GM23338 (cell line): ENCODE measurements at regions not wholly inside any gene's neighbourhood (a gene's known extent, or its start where the extent isn't known, plus 50 kb on each side); places are given as distances from the start of the nearest gene placed in this dataset.

Source experiments
- CREB1 ChIP-seq: fragments of 250-450 bp; sonication (Bioruptor Pico); IDR thresholded peaks from 2 replicates; pipeline ENCODE4 v1.5.0; 2020; ENCODE audit warnings: low read depth, mild to moderate bottlenecking, moderate library complexity
- CTCF ChIP-seq, 2 experiments: fragments of 200-600 bp in 1 of 2; sonication (generic) in 1 of 2; conservative IDR thresholded peaks; 2 replicates each; pipeline versions ENCODE4 v1.5.1 to v1.6.1; 2016 to 2017; ENCODE audit warnings: antibody characterized with exemption in 2 of 2, low read depth in 2 of 2, mild to moderate bottlenecking in 2 of 2, moderate library complexity in 1 of 2
- ETS1 ChIP-seq: IDR thresholded peaks from 2 replicates; pipeline ENCODE4 v1.6.1; 2016; ENCODE audit warnings: antibody characterized with exemption
- EZH2 ChIP-seq: fragments of 200-600 bp; sonication (generic); IDR thresholded peaks from one replicate; pipeline ENCODE4 v1.8.0; 2017; ENCODE audit warnings: antibody characterized with exemption, mild to moderate bottlenecking, low read depth; ENCODE audit not compliant: unreplicated experiment
- EZH2phosphoT487 ChIP-seq: fragments of 200-600 bp; sonication (generic); IDR thresholded peaks from one replicate; pipeline ENCODE4 v1.8.1; 2018; ENCODE audit warnings: antibody characterized with exemption; ENCODE audit not compliant: unreplicated experiment
- JUNB ChIP-seq: IDR thresholded peaks from one replicate; pipeline ENCODE4 v1.6.1; 2016; ENCODE audit warnings: antibody characterized with exemption; ENCODE audit not compliant: unreplicated experiment
- NANOG ChIP-seq: IDR thresholded peaks from 2 replicates; pipeline ENCODE4 v1.6.1; 2016; ENCODE audit warnings: antibody characterized with exemption, borderline replicate concordance
- POLR2AphosphoS5 ChIP-seq: IDR thresholded peaks from 2 replicates; pipeline ENCODE4 v1.6.1; 2016; ENCODE audit warnings: antibody characterized with exemption, low read depth
- REST ChIP-seq: IDR thresholded peaks from one replicate; pipeline ENCODE4 v1.6.1; 2018; ENCODE audit warnings: antibody characterized with exemption; ENCODE audit not compliant: unreplicated experiment
- STAT1 ChIP-seq: IDR thresholded peaks from one replicate; pipeline ENCODE4 v1.6.1; 2016; ENCODE audit warnings: antibody characterized with exemption; ENCODE audit not compliant: unreplicated experiment
- ZNF114 ChIP-seq: fragments of 250-450 bp; sonication (Bioruptor Pico); IDR thresholded peaks from 2 replicates; pipeline ENCODE4 v1.5.0; 2020; ENCODE audit warnings: mild to moderate bottlenecking, moderate library complexity
- ZNF331 ChIP-seq: fragments of 250-450 bp; sonication (Bioruptor Pico); IDR thresholded peaks from 2 replicates; pipeline ENCODE4 v1.5.0; 2020; ENCODE audit warnings: low read depth, mild to moderate bottlenecking, moderate library complexity

DNA sequence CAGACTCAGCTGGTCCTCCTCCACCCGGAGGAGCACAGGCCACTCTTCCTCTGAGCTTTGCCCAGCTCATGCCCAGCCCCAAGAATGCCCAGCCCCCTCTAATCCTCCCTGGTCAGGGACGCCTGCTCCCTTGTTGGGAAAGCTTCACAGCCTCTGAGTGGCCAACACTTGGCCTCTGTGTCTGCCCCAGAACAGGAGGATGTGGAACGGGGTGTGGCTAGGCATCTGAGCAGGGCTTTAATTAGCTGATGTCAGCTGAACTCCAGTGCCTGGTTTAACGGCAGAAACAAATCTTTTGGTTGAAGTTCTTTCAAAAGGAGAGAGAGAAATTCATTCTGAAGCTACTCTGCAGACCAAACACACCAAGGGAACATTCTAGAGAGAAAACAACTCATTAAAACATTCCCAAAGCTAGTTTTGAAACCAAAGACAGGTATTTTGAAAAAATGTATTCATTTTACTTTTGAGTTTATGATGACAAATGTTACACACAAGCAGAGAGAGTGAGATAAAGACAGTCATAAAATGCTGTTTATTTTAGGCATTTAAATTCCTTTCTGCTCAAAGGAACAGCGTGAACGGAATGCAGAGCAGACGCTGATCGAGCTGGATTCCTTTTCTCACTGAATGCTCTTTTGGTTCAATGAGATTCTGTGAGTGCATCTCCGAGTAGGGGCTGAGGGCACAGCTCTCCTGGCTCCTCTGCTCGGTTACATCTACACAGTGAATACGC lies 63.8 kb downstream of the RTP5 start:
- TF ChIP-seq POLR2AphosphoS5 (no peak), CTCF (conservative IDR thresholded peaks at IDR 0.05; ENCODE audit: low read depth in 2 of 2) (no peak), EZH2 (no peak), JUNB (no peak), CREB1 (no peak), REST (no peak), EZH2phosphoT487 (no peak), ZNF114 (CRISPR knock-in tag) (no peak), ZNF331 (no peak), STAT1 (no peak), NANOG (no peak), ETS1 (no peak)
